Left kidney (tissue), 1 donor: ENCODE measurements at regions not wholly inside any gene's neighbourhood (a gene's known extent, or its start where the extent isn't known, plus 50 kb on each side); places are given as distances from the start of the nearest gene placed in this dataset.
"Not testable (repeated sequence)": the region's sequence is repeated elsewhere in the genome, so short reads cannot be mapped to it uniquely, and the experiment has no call there.

Source experiments
- DNase-seq: peaks from one replicate; pipeline ENCODE4 v3.0.0-alpha.2; 2013

DNA sequence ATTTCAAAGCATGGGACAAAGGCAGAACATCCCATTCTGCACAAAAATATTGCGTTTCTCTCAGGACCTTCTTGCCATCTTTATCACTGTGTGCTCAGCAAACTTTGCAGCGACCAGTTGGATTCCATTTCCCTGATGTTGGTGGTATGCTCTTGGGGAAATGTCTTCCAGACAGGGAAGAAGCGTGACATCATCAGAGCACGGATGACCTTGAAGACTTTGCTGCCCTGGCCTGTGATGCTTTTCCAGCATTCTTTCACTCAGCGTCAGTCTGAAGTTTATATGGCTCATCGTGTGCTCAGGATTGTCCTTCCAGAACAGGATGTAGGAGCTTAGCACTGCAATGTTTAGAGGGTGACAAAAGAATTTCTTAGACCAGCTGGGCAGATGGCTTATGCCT is 131.4 kb upstream of the F3 start:
- DNase-seq = no peak

- DNase-seq = no peak
These were observed 130.4 kb upstream of the F3 start for GRCh38 chr1:94672001-94672400.

DNA sequence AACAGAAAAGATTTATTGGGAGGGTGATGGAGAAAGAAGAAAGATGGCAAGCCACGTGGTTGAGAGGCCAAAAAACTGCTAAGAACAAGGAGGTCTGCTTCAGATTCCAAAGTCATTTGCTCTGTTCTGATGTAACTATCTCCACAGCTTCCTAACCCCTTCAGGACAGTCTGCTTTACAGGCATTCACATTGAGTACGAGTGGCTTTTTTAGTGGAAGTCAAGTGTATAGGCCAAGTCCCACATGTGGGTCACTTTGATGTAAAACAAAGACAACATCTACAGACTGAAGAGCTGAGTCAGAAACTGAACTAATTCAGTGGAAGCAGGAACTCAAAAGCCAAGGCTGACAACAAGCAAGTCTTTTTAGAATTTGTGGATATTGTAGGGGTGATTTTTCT is 128.7 kb upstream of the F3 start:
- no peak for DNase-seq

DNA sequence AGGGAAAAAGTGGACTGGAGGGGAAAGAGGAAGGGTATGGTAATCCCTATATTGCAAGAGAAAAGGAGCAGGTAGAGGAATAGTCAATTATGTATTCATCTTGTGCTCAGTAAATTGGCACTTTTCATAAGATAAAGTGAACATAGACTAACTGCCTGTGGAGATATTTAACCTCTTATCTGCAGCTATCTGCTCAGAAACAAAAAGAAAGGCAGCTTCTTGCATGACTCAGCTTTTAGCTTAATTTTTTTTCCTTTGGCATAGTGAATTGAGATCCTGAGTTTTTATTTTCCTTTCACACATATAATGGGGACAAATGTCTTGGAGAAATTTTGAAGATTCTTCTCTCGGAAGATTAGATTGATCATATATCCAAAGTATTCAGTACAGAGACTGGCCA is 127.6 kb upstream of the F3 start:
- DNase-seq = no peak

- no peak for DNase-seq
These were observed 127.0 kb upstream of the F3 start for GRCh38 chr1:94668528-94668927.

DNA sequence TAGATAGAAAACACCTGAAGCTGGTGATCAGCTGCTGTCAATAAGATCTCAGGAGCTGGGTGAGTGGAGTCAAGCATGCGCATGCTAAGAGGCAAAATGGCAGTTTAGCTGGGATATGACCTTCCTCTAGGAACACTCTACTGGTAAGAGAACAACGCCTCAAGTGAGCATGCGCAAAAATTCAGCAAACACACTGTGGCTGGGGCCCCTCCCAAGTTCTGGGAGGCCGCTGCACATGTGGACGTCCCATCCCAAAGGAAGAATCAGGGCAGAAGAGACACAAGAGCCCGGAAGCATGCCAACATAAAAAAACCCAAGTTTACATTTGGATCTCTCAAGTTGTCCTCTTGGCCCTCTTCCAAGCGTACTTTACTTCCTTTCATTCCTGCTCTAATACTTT is 126.3 kb upstream of the F3 start:
- no peak for DNase-seq

DNA sequence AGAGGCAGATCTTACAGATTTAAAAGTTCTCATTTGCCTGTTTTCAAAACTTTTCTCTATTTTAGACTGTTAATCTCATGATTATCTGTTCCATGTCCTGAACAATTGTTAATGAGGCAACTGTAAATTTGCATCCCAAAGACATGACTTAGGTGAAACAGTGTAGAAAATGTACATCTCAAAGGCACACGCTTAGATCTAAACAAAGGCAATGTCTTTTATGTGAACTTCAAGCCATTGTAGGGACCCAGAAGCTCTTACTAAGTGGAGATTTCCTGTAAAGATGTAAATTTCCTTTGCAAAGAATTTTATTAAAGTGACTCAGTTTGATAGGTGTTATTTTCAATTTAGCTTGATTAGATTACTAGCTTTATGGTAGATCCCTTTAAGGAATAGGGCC is 125.2 kb upstream of the F3 start:
- no peak for DNase-seq

GRCh38 chr1:94661431-94661932 is 119.9 kb upstream of the F3 start:
- no peak for DNase-seq

- no peak for DNase-seq
These were observed 119.4 kb upstream of the F3 start for GRCh38 chr1:94660994-94661393.

DNA sequence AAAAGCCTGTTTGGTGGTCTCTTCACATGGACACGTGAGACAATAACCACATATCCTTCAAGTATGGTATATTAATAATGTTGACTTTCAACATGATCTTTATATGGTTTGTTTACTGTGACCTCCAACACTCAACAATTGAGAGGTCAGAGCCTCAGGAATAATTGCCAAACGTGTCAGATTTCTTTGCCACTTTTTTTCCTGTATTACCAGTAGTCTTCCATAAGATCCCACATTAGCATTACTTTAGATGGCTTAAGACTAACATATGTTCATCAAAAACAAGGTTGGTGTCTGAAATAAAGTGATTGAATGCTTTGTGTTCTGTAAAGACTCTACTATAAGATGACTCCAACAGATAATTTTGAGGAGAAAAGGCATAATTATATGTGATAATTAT is 118.7 kb upstream of the F3 start:
- no peak for DNase-seq

DNA sequence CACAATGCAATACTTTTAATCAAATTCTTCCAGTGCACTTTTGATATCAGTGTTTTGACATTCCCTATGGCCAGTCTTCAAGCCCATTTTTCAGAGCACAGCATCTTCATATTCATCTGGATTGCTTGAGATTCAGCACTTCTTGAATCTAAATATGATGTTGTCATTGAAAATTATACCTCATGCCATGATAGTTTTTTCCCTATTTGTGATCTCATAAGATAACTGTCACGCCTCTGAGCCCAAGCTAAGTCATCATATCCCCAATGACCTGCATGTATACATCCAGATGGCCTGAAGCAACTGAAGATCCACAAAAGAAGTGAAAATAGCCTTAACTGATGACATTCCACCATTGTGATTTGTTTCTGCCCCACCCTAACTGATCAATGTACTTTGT is 117.6 kb upstream of the F3 start:
- DNase-seq = not testable (repeated sequence)

- no peak for DNase-seq
These were observed 116.7 kb upstream of the F3 start for GRCh38 chr1:94658221-94658620.

- DNase-seq = not testable (repeated sequence)
These were observed 116.2 kb upstream of the F3 start for GRCh38 chr1:94657776-94658175.

GRCh38 chr1:94656967-94657366 is 115.4 kb upstream of the F3 start:
- no peak for DNase-seq

DNA sequence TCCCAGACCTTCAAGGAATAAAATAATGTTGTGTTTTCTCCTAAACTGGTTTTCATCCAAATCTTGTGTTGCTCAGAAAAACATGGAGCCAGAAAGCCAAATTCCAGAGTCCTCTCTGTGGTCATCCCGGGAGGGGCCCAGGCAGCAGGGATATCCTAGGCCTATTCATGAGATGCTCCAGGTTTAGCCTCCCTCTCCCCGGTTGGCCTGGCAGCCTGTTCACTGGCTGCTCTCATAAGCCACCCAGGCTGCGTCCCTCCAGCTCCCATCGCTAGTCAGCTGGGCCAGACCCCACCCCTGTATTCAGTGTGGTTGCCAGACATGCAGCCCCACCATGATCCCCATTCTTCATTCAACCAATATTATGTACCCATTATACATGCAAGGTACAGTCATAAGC is 113.4 kb upstream of the F3 start:
- DNase-seq = no peak

- DNase-seq = no peak
These were observed 112.9 kb upstream of the F3 start for GRCh38 chr1:94654459-94654858.

GRCh38 chr1:94654031-94654430 is 112.5 kb upstream of the F3 start:
- no peak for DNase-seq

DNA sequence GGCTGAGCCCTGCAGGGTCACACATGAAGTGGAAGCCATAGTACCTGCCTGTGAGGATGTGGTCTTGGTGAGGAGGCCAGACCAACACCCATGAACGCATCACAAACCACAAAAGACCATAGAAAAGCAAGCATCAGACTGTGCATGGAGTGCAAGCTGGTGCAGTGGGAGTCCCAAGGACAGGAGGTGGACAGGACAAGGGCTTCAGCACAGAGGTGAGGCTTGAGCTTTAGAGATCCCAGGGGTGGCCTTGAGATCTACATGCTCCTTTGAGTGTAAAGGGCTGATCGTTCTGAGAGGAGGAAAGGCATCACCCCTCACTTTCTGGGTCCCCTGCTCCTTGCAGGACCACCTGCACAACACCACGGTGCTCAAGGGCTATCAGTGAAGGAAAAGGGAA is 111.9 kb upstream of the F3 start:
- DNase-seq = no peak

DNA sequence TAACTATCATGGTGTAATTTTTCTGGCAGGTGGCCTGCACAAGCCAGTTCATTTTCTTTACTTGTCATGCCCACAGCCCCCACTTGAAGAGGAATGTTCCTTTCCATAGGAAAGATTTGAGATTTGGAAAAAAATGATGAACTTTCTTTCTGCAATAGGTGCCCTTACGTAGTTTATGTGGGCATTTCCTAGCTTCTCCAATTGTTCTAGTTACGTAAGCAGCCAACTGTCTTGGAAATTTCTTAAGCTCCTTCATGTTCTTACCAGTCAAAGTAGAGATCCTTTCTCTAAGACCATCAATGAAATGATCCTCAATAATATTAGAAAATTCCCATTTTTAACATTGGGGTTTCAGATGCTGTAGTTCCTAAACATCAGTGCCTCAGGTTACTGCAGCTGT is 109.5 kb upstream of the F3 start:
- DNase-seq = no peak

- DNase-seq = no peak
These were observed 108.7 kb upstream of the F3 start for GRCh38 chr1:94650301-94650700.

GRCh38 chr1:94648225-94649007 is 106.9 kb upstream of the F3 start:
- DNase-seq = peak; percentile 49

GRCh38 chr1:94646786-94647555 is 105.4 kb upstream of the F3 start:
- no peak for DNase-seq

- DNase-seq = no peak
These were observed 104.6 kb upstream of the F3 start for GRCh38 chr1:94646141-94646643.
